ENCODE measurements at regions not wholly inside any gene's neighbourhood (a gene's known extent, or its start where the extent isn't known, plus 50 kb on each side); places are given as distances from the start of the nearest gene placed in this dataset.
"Not testable (repeated sequence)": the region's sequence is repeated elsewhere in the genome, so short reads cannot be mapped to it uniquely, and the experiment has no call there.

- CTCF ChIA-PET; POLR2A ChIA-PET; H3K36me3 Mint-ChIP-seq; H3K27me3 Mint-ChIP-seq; intact Hi-C loops (cut with micrococcal nuclease); ATAC-seq; H3K36me3 ChIP-seq (ENCODE audit: control insufficient read depth in 2 of 3, insufficient read depth in 3 of 3, low read length in 3 of 3); H3K4me1 ChIP-seq (ENCODE audit: control insufficient read depth in 2 of 2, insufficient read depth in 2 of 2, low read length in 2 of 2); H3K4me3 ChIP-seq (ENCODE audit: low read length); H3K4me1 Mint-ChIP-seq; H3K9me3 ChIP-seq (ENCODE audit: control insufficient read depth in 2 of 3, low read length in 3 of 3); H3K4me3 Mint-ChIP-seq; H3K27me3 ChIP-seq (ENCODE audit: control insufficient read depth in 2 of 2, insufficient read depth in 2 of 2, low read length in 2 of 2); H3K27ac Mint-ChIP-seq; DNase-seq; H3K27ac ChIP-seq (ENCODE audit: low read depth, low read length): not testable (repeated sequence)
- peaks cover 0 to 14% (median 4%) of the 10 kb centered on the region in 11 donors for H3K9me3 Mint-ChIP-seq
Measured at GRCh38 chr3:191927998-191928397, 467.0 kb downstream of the PYDC2 start.

GRCh38 chr3:191944835-191945234 lies 483.9 kb downstream of the PYDC2 start:
- Histone ChIP-seq H3K9me3 (ENCODE audit: control insufficient read depth in 2 of 3, low read length in 3 of 3) (no peaks in the 10 kb centered on the region), H3K27ac (ENCODE audit: low read depth, low read length) (no peak overlapping the region), H3K27me3 (ENCODE audit: control insufficient read depth in 2 of 2, insufficient read depth in 2 of 2, low read length in 2 of 2) (no peaks in the 10 kb centered on the region), H3K4me3 (ENCODE audit: low read length) (no peak overlapping the region), H3K36me3 (ENCODE audit: control insufficient read depth in 2 of 3, insufficient read depth in 3 of 3, low read length in 3 of 3) (no peaks in the 10 kb centered on the region), H3K4me1 (ENCODE audit: control insufficient read depth in 2 of 2, insufficient read depth in 2 of 2, low read length in 2 of 2) (no peaks in the 10 kb centered on the region)
- Mint-ChIP-seq H3K36me3 (no peaks in the 10 kb centered on the region), H3K4me1 (no peaks in the 10 kb centered on the region), H3K27ac (no peak overlapping the region), H3K9me3 (peaks cover 0 to 16% (median 0%) of the 10 kb centered on the region in 11 donors), H3K27me3 (no peaks in the 10 kb centered on the region), H3K4me3 (no peak overlapping the region)
- intact Hi-C loops (cut with micrococcal nuclease), result no loop called here
- POLR2A ChIA-PET, result no interaction called here
- DNase-seq (no peak), ATAC-seq (no peak)
- CTCF ChIA-PET, result no interaction called here

GRCh38 chr3:191952186-191952585 lies 491.2 kb downstream of the PYDC2 start:
- Mint-ChIP-seq H3K4me1 (no peaks in the 10 kb centered on the region), H3K4me3 (no peak overlapping the region), H3K9me3 (peaks cover 0 to 7% (median 3%) of the 10 kb centered on the region in 11 donors), H3K36me3 (no peaks in the 10 kb centered on the region), H3K27ac (no peak overlapping the region), H3K27me3 (no peaks in the 10 kb centered on the region)
- Histone ChIP-seq H3K27ac (ENCODE audit: low read depth, low read length) (no peak overlapping the region), H3K27me3 (ENCODE audit: control insufficient read depth in 2 of 2, insufficient read depth in 2 of 2, low read length in 2 of 2) (no peaks in the 10 kb centered on the region), H3K36me3 (ENCODE audit: control insufficient read depth in 2 of 3, insufficient read depth in 3 of 3, low read length in 3 of 3) (no peaks in the 10 kb centered on the region), H3K9me3 (ENCODE audit: control insufficient read depth in 2 of 3, low read length in 3 of 3) (no peaks in the 10 kb centered on the region), H3K4me3 (ENCODE audit: low read length) (no peak overlapping the region), H3K4me1 (ENCODE audit: control insufficient read depth in 2 of 2, insufficient read depth in 2 of 2, low read length in 2 of 2) (no peaks in the 10 kb centered on the region)
- ChIA-PET CTCF (no interaction called here), POLR2A (no interaction called here)
- intact Hi-C loops (cut with micrococcal nuclease), result no loop called here
- no peak for ATAC-seq
- DNase-seq, result no peak

GRCh38 chr3:191952609-191953008 lies 491.6 kb downstream of the PYDC2 start:
- ATAC-seq (no peak), DNase-seq (no peak)
- Histone ChIP-seq H3K36me3 (ENCODE audit: control insufficient read depth in 2 of 3, insufficient read depth in 3 of 3, low read length in 3 of 3) (no peaks in the 10 kb centered on the region), H3K4me3 (ENCODE audit: low read length) (no peak overlapping the region), H3K27me3 (ENCODE audit: control insufficient read depth in 2 of 2, insufficient read depth in 2 of 2, low read length in 2 of 2) (no peaks in the 10 kb centered on the region), H3K9me3 (ENCODE audit: control insufficient read depth in 2 of 3, low read length in 3 of 3) (no peaks in the 10 kb centered on the region), H3K27ac (ENCODE audit: low read depth, low read length) (no peak overlapping the region), H3K4me1 (ENCODE audit: control insufficient read depth in 2 of 2, insufficient read depth in 2 of 2, low read length in 2 of 2) (no peaks in the 10 kb centered on the region)
- peaks cover 0 to 7% (median 0%) of the 10 kb centered on the region in 11 donors for H3K9me3 Mint-ChIP-seq
- POLR2A ChIA-PET, result no interaction called here
- no peaks in the 10 kb centered on the region for H3K36me3 Mint-ChIP-seq
- no peak overlapping the region for H3K27ac Mint-ChIP-seq
- H3K27me3 Mint-ChIP-seq, result no peaks in the 10 kb centered on the region
- H3K4me3 Mint-ChIP-seq, result no peak overlapping the region
- CTCF ChIA-PET, result no interaction called here
- no peaks in the 10 kb centered on the region for H3K4me1 Mint-ChIP-seq
- intact Hi-C loops (cut with micrococcal nuclease), result no loop called here

GRCh38 chr3:191958980-191959671 lies 498.2 kb downstream of the PYDC2 start:
- Histone ChIP-seq H3K9me3 (ENCODE audit: control insufficient read depth in 2 of 3, low read length in 3 of 3) (no peaks in the 10 kb centered on the region), H3K36me3 (ENCODE audit: control insufficient read depth in 2 of 3, insufficient read depth in 3 of 3, low read length in 3 of 3) (no peaks in the 10 kb centered on the region), H3K27ac (ENCODE audit: low read depth, low read length) (no peak overlapping the region), H3K4me3 (ENCODE audit: low read length) (no peak overlapping the region), H3K4me1 (ENCODE audit: control insufficient read depth in 2 of 2, insufficient read depth in 2 of 2, low read length in 2 of 2) (no peaks in the 10 kb centered on the region), H3K27me3 (ENCODE audit: control insufficient read depth in 2 of 2, insufficient read depth in 2 of 2, low read length in 2 of 2) (no peaks in the 10 kb centered on the region)
- ATAC-seq, result no peak
- peaks cover 0 to 7% (median 3%) of the 10 kb centered on the region in 11 donors for H3K9me3 Mint-ChIP-seq
- no peaks in the 10 kb centered on the region for H3K36me3 Mint-ChIP-seq
- no peak for DNase-seq
- no peak overlapping the region for H3K27ac Mint-ChIP-seq
- no peak overlapping the region for H3K4me3 Mint-ChIP-seq
- no peaks in the 10 kb centered on the region for H3K4me1 Mint-ChIP-seq
- no peaks in the 10 kb centered on the region for H3K27me3 Mint-ChIP-seq
- intact Hi-C loops (cut with micrococcal nuclease), result no loop called here
- ChIA-PET CTCF (interaction anchor here (0.7 kb wide), 1 partner anchor 988 kb away, joined by 3 read pairs; no protein-coding TSS in a partner anchor), POLR2A (no interaction called here)

DNA sequence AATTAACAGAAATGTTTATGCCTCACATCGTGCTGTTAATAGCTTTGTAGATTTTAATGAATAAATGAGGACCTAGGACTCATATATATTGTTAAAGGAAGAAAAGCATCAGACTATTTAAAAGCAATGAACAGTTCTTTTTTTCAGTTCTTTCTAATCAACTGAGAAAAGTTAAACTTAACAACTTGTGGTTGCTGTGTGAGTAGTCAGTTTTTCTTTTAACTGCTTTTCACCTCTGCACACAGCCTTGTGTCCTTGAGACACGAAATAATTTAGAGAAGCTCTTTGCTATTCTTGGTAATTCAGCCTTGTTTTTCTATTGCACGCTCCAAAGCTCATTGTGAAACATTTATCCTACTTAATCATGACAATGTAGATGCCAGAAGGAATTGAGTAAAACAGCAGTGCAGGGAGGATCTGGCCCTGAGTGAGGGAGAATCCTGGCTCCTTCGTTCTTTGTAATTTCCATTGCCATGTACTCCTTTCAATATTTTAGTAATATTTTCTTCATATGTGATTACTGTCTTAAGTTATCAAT lies 499.0 kb downstream of the PYDC2 start:
- ATAC-seq, result no peak
- H3K27me3 ChIP-seq (ENCODE audit: control insufficient read depth in 2 of 2, insufficient read depth in 2 of 2, low read length in 2 of 2), result no peaks in the 10 kb centered on the region
- Mint-ChIP-seq H3K27me3 (no peaks in the 10 kb centered on the region), H3K27ac (no peak overlapping the region), H3K4me3 (no peak overlapping the region), H3K9me3 (peaks cover 0 to 6% (median 3%) of the 10 kb centered on the region in 11 donors), H3K36me3 (no peaks in the 10 kb centered on the region), H3K4me1 (no peaks in the 10 kb centered on the region)
- no peak overlapping the region for H3K4me3 ChIP-seq (ENCODE audit: low read length)
- no peaks in the 10 kb centered on the region for H3K36me3 ChIP-seq (ENCODE audit: control insufficient read depth in 2 of 3, insufficient read depth in 3 of 3, low read length in 3 of 3)
- DNase-seq, result no peak
- intact Hi-C loops (cut with micrococcal nuclease), result no loop called here
- H3K4me1 ChIP-seq (ENCODE audit: control insufficient read depth in 2 of 2, insufficient read depth in 2 of 2, low read length in 2 of 2), result no peaks in the 10 kb centered on the region
- H3K27ac ChIP-seq (ENCODE audit: low read depth, low read length), result no peak overlapping the region
- ChIA-PET CTCF (no interaction called here), POLR2A (no interaction called here)
- H3K9me3 ChIP-seq (ENCODE audit: control insufficient read depth in 2 of 3, low read length in 3 of 3), result no peaks in the 10 kb centered on the region

DNA sequence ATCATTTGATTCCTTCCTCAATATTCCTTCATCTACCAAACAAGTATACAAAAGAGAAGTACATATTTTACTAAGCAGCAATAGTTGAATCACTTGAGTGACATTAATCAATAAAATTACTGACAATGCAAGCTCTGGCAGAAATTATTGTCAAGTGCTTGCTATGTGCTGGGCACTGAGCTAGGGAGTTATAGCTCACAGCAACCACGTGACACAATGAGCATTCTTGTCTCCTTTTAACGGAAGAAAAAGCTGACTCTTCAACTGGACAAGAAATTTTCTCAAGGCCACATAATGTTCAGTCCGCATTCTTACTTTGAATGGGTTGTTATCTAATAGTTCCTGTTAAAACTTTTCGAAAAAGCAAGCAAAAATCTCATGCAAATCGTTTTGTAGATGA lies 500.1 kb downstream of the PYDC2 start:
- ChIA-PET POLR2A (no interaction called here), CTCF (no interaction called here)
- Mint-ChIP-seq H3K4me3 (no peak overlapping the region), H3K4me1 (peaks cover 0 to 1% (median 0%) of the 10 kb centered on the region in 7 donors), H3K36me3 (no peaks in the 10 kb centered on the region), H3K27me3 (no peaks in the 10 kb centered on the region), H3K9me3 (peaks cover 0 to 6% (median 2%) of the 10 kb centered on the region in 11 donors), H3K27ac (no peak overlapping the region)
- intact Hi-C loops (cut with micrococcal nuclease), result no loop called here
- Histone ChIP-seq H3K36me3 (ENCODE audit: control insufficient read depth in 2 of 3, insufficient read depth in 3 of 3, low read length in 3 of 3) (no peaks in the 10 kb centered on the region), H3K4me3 (ENCODE audit: low read length) (no peak overlapping the region), H3K27ac (ENCODE audit: low read depth, low read length) (no peak overlapping the region), H3K9me3 (ENCODE audit: control insufficient read depth in 2 of 3, low read length in 3 of 3) (no peaks in the 10 kb centered on the region), H3K4me1 (ENCODE audit: control insufficient read depth in 2 of 2, insufficient read depth in 2 of 2, low read length in 2 of 2) (no peaks in the 10 kb centered on the region), H3K27me3 (ENCODE audit: control insufficient read depth in 2 of 2, insufficient read depth in 2 of 2, low read length in 2 of 2) (no peaks in the 10 kb centered on the region)
- ATAC-seq, result no peak
- no peak for DNase-seq

All from naive thymus-derived CD4-positive, alpha-beta T cell (primary cell).